SKM-1 (cell line): ENCODE measurements at regions not wholly inside any gene's neighbourhood (a gene's known extent, or its start where the extent isn't known, plus 50 kb on each side); places are given as distances from the start of the nearest gene placed in this dataset.

Experiments
- DNase-seq: peaks from one replicate; lab custom pipeline; 2025; ENCODE audit not compliant: unreplicated experiment; lab: John Stamatoyannopoulos, UW

DNA sequence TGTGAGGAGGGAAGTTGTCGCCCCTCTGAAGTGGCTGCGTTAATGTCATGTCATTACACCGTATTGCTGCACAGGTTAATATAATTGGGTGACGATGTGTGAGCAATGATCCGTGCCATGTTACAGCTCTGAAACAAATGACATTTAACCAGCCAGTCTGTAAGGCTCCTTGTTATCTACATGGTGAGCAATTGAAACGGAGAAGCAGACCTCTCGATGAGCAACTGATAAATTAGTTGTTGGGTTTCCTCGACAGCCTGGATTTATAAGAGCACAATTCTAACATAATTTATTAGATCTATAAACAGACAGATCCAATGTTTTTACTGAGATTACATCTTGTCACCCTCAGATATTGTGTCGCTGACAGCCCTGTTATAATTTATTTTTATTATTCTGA lies 49.9 kb upstream of the MAFB start:
- no peak for DNase-seq

DNA sequence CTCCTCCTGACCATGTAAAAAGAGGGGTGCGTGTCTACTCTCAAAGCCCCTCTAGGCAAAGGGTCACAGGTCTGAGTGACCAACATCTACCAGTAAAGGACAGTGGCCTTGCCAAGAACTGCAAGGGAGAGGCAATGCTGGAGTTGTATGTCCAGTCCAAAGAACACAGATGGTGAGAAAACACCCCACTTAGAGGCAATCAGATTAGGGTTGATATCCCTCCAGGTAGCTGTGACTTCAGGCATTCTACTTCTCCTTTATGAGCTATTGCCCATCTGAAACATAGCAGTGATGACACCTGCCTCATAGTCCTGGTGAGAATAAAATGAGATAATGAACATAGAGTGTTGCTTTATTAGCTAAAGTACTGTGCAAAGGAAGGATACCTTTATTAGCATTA lies 50.8 kb upstream of the MAFB start:
- DNase-seq: no peak

DNA sequence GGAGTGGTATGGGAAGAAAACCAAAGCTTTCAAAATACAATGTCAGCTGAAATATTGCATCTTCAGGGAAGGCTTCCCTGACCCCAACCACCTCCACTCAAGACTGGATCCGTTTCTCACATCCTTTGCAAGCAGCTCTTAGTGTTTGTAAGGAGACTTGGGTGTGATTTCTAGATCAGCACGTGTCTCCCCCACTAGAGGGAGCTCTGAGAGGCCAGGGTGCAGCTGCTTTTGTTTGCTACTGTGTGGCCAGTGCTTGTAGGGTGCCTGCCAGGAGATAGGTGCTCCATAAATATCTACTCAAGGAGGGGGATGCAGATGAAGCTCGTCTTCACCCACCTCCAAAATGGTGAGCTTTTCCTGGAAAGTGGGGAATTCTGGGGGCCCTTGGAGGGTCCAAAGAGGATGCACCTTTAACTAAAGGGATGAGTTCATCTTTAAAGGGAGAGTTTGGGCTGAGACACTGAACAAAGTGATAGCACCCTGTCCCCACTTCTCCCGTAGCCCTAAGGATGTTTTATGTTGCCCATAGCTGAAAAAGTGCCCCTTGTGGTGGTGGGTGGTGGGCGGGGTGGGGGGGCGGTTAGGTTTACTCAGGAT lies 52.6 kb upstream of the MAFB start:
- DNase-seq: peak; percentile 19

DNA sequence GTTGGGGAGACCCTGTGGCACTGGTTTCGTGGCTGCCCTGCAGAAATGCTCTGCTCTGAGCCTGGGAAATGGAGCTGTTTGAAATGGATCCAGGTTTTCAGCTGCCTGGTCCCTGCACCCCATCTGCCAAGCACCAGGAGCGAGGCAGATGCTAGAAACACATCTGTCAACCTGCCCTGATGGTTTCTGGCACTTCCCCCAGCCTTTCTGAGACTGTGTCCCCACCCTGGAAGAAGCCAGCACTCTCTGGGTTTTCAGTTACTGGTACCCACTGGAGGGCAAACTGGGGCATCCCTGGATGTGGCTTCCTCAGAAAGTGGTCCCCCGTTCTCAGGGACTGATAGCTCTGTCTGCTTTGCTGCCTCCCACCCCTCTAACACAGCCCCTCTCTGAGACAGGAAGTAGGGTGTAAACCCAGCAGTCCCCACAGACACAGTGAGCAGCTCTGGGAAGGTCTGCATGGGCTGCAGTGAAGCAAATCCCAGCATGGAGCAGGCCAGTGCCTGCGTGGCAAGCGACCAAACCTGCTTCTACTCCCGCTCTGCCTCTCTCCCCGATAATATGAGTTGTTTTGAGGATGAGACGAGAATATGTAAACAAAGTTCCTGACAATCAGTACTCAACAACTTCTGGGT lies 54.2 kb upstream of the MAFB start:
- DNase-seq: no peak

DNA sequence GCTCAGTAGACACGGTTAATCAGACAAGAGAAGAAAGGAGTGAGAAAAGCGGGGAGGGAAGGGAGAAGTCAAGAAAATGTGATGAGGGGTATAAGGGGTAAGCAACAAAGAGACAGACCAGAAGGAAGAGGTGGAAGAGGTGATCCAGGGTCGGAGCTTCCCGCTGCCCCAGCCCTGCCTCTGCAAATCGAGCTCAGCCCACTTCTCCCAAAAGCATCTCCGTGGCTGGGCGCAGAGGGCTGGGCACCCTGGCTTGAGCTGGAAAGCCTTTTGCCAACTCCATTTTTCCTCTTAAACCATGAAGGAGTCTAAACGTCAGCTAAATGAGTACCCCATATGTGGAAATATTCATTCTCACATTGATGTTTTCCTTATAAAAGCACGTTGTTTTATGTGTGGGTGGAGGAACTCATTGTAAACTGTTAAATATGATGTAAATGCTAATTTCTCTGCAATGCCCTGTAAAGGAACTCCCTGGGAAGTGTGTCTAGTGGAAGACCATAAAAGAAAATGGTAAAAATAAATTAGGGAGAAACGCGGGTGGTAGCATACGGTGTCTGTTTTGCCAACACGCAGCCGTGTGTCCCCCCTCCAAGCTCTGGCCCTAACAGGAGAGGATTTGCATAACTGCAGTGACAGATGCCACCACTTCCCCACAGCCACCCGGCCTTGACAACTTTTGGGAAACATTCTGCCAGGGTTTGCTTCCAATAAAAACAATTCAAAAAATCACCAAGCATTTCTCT lies 55.2 kb upstream of the MAFB start:
- DNase-seq: no peak

DNA sequence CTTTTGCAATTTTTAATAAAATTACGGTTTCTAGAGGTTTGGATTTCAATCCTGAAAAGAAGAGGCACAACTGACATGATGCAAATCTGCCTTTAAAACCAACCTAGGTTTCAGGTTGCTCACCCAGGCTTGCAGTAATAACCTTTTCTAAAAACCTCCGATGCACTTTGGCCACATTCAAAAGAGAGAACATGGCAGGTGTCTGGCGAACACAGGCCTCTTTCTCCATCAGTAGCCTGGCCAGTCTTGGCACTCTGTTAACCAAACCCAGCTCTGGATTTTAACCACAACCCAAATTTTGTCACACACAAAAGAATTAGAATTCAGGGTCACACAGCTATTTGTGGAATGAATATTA lies 55.8 kb upstream of the MAFB start:
- no peak for DNase-seq

DNA sequence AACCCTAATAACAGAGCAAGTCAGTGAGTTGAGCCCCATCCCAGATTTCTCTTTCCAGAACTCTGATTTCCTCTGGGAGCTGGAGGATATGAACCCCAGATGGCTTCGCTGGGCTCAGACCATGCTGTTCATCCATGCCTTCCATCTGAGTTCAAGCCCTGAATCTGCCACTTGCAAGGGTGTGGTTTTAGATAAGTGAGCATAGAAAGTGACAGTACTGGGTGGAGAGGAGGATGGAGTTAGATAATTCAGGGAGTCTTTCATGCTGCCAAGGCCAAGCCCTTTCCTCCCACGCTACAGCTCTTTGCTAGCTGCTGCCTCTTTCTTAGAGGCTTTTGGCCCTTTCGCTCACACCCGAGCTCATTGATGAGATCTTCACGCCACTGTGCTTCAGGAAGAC lies 57.2 kb upstream of the MAFB start:
- no peak for DNase-seq

DNA sequence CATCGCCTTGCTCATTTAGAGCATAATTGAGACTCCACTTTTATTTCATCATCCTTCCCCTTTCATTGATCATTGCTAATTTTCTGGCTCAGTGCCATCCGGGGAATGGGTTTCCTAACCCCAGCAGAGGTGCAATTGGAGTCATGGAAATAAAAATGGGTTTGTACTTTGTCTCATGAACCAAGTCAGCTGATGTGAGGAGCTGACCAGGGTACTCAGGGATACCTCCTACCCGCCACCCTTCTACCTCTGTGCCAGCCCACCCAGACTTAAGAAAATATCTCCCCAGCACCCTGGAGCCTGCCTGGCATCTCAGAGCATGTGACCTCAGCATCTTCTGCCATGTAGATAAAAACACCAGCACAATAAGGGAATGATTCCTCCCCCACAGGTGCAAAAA lies 59.1 kb upstream of the MAFB start:
- no peak for DNase-seq

DNA sequence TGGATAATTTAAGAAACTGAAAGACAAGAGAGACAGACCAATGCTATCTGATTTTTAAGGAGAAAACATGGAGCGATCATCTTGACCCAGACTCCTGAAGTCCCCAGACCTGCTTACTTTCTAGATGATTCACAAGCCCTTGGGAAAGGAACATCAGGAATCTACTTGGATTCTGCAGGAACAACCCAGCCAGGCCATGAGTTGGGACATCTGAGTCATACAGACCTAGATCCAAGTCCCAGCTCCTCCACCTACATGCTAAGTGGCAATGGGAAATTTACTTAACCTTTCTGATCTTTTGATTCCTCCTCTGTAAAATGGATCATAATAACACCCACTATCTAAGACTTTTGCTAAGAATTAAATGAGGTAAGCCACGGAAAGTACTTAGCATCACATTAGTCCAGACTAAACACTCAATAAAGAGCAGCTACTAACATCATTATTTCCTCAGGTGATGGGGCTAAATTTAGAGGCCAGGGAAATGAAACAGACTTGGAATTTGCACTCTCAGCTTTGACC lies 61.0 kb upstream of the MAFB start:
- no peak for DNase-seq

DNA sequence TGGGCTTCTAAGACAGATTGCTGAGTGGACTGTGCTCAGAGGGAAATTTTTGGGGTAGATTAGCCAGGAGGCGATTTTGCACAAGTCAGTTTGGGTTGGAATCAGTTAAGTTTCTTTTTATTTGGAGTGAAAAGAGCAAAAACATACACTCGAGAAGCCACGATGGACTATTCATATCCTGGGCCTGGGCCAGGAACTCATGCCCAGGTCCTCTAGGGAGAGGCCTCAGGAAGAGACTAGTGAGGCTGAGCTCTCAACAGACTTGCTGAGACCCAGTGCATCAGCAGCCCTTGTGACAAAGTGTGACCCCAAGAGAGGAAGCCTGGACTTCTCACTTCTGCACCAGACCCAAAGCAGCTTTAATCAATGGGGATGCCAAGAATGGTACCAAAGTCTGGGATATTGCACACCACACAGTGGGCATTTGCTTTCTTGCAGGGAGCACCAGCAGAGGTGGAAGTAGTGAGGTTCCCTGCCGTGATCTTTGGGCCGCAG lies 61.6 kb upstream of the MAFB start:
- DNase-seq: no peak

DNA sequence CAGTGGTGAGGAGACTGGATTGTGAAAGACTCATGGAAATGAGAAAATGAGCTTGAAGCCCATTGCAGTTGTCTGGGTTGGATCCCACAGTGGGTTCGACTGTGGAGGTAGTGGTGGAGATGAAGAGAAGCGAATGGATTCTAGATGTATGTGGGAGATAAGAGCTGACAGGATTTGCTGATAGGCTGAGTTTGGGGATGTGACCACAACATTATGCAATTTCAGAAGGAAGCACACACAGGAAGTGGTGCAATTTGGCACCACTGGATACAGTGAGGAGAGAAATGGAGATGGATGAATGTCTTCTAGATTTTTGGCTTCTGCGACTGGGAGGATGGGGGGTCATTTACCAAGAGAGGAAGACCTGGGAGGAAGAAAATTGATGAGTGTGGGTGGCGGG lies 64.4 kb upstream of the MAFB start:
- no peak for DNase-seq

DNA sequence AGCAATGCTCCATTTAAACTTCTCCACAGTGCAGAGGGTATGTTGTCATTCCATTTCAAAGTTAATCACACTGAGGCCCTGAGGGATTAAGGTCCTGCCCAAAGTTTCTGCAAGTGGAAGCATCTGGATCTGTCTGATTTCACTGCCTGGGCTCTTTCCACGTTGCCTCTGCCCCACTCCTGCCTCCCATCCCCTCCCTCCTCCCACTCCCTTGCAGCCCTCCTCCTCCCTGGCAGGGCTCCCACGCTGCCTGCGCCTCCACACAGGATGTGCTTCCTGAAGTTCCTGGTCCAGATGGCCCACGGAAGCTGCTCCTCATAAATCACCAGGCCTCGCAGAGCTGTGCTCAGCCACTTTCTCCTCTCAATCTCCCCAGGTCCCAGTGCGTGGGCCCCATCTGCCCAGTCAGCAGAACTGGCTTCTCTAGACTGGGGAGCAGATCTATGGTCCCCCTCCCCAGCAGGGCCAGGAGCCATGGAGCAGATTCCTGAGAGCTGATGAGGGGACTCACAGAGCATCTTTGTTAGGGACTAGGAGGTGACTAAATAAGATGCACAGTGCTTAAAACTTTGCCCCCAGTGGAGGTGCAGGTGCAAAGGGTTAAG lies 65.4 kb upstream of the MAFB start:
- no peak for DNase-seq

DNA sequence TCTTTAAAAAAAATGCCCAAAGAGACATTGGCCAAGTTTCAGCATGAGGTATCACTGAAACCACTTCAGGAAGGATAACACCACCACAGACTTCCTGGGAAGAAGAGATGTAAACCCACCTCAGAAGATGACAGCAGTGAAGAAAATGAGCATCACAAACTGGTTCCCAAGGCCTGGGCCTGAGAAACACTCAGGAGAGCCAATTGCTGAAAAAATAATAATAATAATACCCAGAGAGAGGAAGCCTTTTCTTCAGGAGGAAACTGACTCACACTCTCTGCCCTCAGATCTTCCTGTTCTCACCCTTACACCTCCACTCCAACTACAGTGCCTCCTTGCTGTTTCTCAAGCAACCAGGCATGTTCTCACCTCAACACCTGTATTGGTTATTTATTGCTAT lies 68.1 kb upstream of the MAFB start:
- DNase-seq: no peak

DNA sequence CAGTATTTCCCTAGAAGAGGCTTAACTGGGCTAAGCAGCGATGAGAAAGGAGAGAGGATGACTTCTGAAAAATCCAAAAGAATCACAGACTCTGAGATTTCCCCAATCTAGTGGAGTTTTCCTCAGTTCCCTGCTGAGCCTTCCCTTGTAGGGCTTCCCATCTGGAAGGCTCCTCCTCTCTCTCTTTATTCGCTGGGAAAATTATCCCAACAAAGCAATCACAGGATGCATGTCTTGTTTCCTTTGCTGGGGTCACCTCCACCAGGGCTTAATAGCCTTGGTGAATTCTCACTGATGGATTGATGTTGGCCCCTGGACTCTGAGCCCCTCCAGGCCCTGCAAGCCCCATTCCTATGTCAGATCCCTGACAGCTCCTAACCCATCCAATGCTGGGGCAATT lies 69.8 kb upstream of the MAFB start:
- DNase-seq: no peak

DNA sequence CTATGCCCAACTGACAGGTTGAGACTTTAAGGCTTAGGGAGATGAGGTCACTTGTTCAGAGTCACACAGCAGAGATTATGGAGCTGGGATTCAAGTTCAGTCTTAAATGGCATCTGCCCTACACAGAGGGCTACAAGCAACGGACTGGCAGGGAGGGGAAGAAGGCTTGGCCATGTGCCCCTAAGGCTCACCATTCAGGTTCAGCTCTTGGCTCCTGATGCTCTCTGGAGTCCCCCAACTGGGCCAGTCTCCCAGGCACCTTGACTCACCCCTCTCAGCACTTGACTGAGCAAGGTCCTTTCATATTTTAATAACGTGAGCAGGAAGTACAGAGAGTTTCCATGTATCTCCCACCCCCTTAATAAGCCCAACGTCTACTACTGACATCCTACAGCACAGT lies 71.4 kb upstream of the MAFB start:
- no peak for DNase-seq

DNA sequence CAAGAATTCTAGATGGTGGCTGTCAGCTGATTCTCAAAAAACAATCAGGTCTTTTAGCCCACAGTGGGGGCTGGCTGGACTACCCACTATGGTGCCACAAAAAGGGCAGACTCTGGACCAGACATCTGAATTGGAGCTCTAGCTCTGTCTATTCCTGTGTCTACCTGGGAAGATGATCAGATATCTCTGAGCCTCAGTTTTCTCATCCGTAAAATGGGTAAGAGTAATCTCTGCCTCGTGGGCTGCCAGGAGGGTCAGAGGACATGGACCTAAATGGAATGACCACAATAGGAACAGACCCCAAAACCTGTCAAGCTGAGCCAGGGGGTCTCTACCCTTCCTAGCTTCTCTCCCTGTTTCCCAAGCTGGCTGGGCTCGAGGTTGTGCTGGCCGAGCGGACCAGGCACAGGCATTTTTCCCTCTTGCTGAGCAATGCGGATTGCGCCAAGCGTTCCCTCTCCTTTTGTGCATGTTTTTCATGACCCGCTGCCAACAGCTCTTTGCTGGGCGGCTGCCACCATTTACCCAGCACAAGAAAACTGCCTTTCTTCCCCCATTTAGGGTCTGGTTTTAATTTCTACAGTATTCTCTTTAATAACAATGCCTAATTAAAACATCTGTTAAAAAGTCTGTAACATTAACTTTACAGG lies 74.7 kb upstream of the MAFB start:
- DNase-seq: no peak

DNA sequence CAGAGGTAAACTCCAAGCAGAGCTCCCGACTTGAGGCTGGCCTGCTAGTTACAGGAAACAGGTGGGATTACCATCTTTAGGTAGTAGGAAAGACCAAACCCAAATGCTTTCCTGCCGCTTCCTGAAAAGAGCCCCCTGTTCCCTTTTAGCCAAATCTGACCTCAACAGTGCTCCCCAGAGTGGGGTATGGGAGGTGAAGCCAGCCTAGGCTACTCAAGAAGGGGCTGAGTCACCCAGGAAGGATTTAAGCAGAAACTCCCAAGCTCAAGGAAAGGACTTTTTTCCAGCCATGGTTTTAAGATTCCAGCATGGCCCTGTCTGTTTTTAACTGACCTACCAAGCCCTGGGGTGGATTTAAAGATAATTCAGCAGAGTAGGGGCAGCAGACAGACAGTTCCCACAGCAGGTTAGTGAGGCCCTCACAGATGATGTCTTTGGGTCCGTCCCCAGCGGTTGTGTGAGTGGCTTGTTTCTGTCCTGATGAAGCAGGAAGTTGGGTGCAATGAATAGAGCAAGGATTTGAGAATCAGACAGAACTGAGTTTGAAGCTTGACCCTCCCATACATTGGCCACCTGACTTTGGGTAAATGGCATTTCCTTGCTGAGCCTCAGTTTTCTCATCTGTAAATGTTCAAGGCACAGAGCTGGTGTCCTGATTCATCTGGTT lies 76.9 kb upstream of the MAFB start:
- DNase-seq: no peak

DNA sequence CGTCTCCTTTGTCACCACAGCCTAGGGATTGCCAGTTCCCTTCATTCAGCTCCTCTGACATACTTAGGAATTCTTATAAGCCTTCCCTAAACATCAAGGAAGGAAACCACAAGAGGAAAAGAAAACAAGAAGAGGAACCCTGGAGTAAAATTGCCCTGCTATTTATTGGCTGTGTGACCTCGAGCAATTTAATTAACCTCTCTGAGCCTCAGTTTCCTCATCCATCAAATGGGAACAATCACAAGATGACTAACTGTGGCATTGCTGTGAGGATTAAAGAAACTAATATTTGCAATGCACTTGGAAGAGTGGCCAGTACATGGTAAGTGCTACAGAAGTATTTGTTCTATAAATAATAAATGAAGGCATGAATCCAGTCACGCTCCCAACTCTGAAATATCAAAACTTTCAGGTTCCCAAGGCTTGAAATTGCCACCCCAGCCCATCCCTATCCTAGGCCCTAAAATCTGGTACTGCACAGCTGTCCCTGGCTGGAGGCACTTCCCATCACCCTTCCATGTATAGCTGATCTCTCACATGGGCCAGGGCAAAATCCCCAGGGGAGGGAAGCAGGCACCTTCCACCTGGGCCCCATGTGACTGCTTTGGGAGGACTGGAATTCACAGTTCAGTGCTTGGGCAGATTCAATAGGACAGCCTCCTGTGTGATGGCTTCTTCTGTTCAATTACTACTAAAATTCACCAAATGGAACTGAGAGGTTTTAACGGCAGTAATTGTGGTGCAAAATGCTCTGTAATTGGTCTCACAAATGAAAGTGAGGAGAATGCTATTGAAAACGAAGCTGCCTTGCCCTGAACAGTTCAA lies 78.0 kb upstream of the MAFB start:
- DNase-seq: no peak

DNA sequence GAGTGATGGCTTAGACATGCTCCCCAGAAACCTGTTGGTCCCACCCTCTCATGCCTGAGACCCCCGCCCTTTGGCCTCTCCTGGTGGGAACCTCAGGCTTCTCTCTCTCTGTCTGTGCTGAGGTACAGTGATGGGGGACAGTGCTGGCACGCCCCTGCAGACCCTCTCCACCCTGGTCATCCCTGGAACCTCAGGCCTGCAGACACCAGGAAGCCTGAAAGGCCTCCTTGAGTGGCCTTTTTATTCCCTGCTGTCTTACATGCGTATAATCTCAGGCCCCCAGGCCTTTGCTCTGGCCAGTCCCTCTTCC lies 78.5 kb upstream of the MAFB start:
- no peak for DNase-seq

DNA sequence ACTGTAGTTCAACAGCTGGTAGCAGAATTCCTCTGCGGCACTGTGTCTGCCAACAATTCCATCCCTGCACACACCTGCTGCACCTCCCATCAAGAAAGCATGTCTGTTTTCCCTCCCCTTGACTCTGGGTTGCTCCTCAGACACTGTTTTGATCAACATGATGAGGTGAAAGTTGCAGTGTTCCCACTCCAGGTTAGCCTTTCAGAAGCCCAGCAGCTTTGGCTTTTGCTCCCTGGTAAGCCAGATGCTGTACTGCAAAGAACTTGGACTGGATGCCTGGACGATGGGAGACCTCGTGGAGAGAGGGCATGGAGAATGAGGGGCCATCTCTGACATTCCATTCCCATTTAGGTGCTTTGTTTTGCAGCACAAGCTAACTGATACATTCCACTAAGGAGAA lies 79.1 kb upstream of the MAFB start:
- no peak for DNase-seq
